ENCODE measurements at regions not wholly inside any gene's neighbourhood (a gene's known extent, or its start where the extent isn't known, plus 50 kb on each side); places are given as distances from the start of the nearest gene placed in this dataset.
A peak's percentile ranks its signal among the peaks of the same experiment; 100 is the strongest.

- TF ChIP-seq ZNF597 (CRISPR knock-in tag; IDR thresholded peaks at IDR 0.05) (no peak), ZNF350 (CRISPR knock-in tag; IDR thresholded peaks at IDR 0.05; ENCODE audit: borderline replicate concordance, low read depth) (no peak), ZNF331 (CRISPR knock-in tag; IDR thresholded peaks at IDR 0.05) (peak; percentile 88), MAFG (CRISPR knock-in tag; IDR thresholded peaks at IDR 0.05) (no peak), POLR2G (IDR thresholded peaks at IDR 0.05; ENCODE audit: low read depth, low read length) (peak; percentile 54; the same call in 1 of the 2 replicates), ZKSCAN1 (IDR thresholded peaks at IDR 0.05; ENCODE audit: low read length) (peak; percentile 20; the same call in 1 of the 2 replicates), KDM4B (CRISPR knock-in tag; IDR thresholded peaks at IDR 0.05) (peak; percentile 65; the same call in 1 of the 2 replicates), NAIF1 (CRISPR knock-in tag; IDR thresholded peaks at IDR 0.05; ENCODE audit: borderline replicate concordance) (no peak), MAFK (conservative IDR thresholded peaks at IDR 0.05 in 1 of 2, IDR thresholded peaks at IDR 0.05 in 1 of 2; ENCODE audit: low read length in 2 of 2) (no peak), TEAD3 (CRISPR knock-in tag; optimal IDR thresholded peaks at IDR 0.05; ENCODE audit: borderline replicate concordance) (peak; percentile 89), KDM3A (CRISPR knock-in tag; IDR thresholded peaks at IDR 0.05; ENCODE audit: low read depth) (no peak), SAFB2 (CRISPR knock-in tag; IDR thresholded peaks at IDR 0.05; ENCODE audit: borderline replicate concordance, low read depth) (no peak), SOX5 (CRISPR knock-in tag; IDR thresholded peaks at IDR 0.05; ENCODE audit: borderline replicate concordance) (peak; percentile 78), PRMT3 (CRISPR knock-in tag; IDR thresholded peaks at IDR 0.05; ENCODE audit: borderline replicate concordance, low read depth) (0 out of 2 replicates have a peak, but pooled peaks have one; percentile 46), ZNF639 (CRISPR knock-in tag; conservative IDR thresholded peaks at IDR 0.05) (no peak), ZNF850 (CRISPR knock-in tag; conservative IDR thresholded peaks at IDR 0.05) (no peak), PRDM15 (CRISPR knock-in tag; IDR thresholded peaks at IDR 0.05) (0 out of 2 replicates have a peak, but pooled peaks have one; percentile 36), NFRKB (IDR thresholded peaks at IDR 0.05) (no peak), ZNF503 (CRISPR knock-in tag; IDR thresholded peaks at IDR 0.05) (no peak), ZNF260 (CRISPR knock-in tag; IDR thresholded peaks at IDR 0.05; ENCODE audit: borderline replicate concordance, low read depth) (no peak), MAX (IDR thresholded peaks at IDR 0.05) (peak; percentile 50; the same call in 1 of the 2 replicates), ZSCAN25 (CRISPR knock-in tag; IDR thresholded peaks at IDR 0.05) (no peak)
- TF ChIP-seq, protein P1, sequence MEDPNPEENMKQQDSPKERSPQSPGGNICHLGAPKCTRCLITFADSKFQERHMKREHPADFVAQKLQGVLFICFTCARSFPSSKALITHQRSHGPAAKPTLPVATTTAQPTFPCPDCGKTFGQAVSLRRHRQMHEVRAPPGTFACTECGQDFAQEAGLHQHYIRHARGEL (CRISPR knock-in tag; IDR thresholded peaks at IDR 0.05), result no peak
These were observed 51.0 kb upstream of the BARX2 start (continued) for GRCh38 chr11:129324533-129325175.

Measured in HepG2 (cell line).